ENCODE measurements at regions not wholly inside any gene's neighbourhood (a gene's known extent, or its start where the extent isn't known, plus 50 kb on each side); places are given as distances from the start of the nearest gene placed in this dataset.
"Not testable (repeated sequence)": the region's sequence is repeated elsewhere in the genome, so short reads cannot be mapped to it uniquely, and the experiment has no call there.

- H3K4me1 Mint-ChIP-seq, result no peaks in the 10 kb centered on the region
- no peak overlapping the region for H3K27ac Mint-ChIP-seq
- H3K9me3 Mint-ChIP-seq, result peaks cover 0 to 4% (median 0%) of the 10 kb centered on the region in 3 donors
- no peaks in the 10 kb centered on the region for H3K36me3 Mint-ChIP-seq
- no peaks in the 10 kb centered on the region for H3K27me3 Mint-ChIP-seq
- no peak overlapping the region for H3K4me3 Mint-ChIP-seq
Measured at GRCh38 chr9:74095925-74096324, 401.2 kb upstream of the RORB start.

GRCh38 chr9:74096420-74096819 is 400.7 kb upstream of the RORB start:
- Mint-ChIP-seq H3K27ac (no peak overlapping the region), H3K36me3 (no peaks in the 10 kb centered on the region), H3K4me3 (no peak overlapping the region), H3K27me3 (no peaks in the 10 kb centered on the region), H3K4me1 (no peaks in the 10 kb centered on the region), H3K9me3 (no peaks in the 10 kb centered on the region)

- peaks cover 0 to 3% (median 0%) of the 10 kb centered on the region in 3 donors for H3K9me3 Mint-ChIP-seq
- no peak overlapping the region for H3K27ac Mint-ChIP-seq
- H3K36me3 Mint-ChIP-seq, result peaks cover 2% of the 10 kb centered on the region
- no peak overlapping the region for H3K4me3 Mint-ChIP-seq
- no peaks in the 10 kb centered on the region for H3K4me1 Mint-ChIP-seq
- no peaks in the 10 kb centered on the region for H3K27me3 Mint-ChIP-seq
Measured at GRCh38 chr9:74100042-74100441, 397.1 kb upstream of the RORB start.

- H3K36me3 Mint-ChIP-seq, H3K4me3 Mint-ChIP-seq, H3K4me1 Mint-ChIP-seq, H3K27me3 Mint-ChIP-seq, H3K9me3 Mint-ChIP-seq, H3K27ac Mint-ChIP-seq: not testable (repeated sequence)
Measured at GRCh38 chr9:74102148-74102547, 395.0 kb upstream of the RORB start.

- H3K36me3 Mint-ChIP-seq, result peaks cover 2% of the 10 kb centered on the region
- H3K4me1 Mint-ChIP-seq, result no peaks in the 10 kb centered on the region
- no peaks in the 10 kb centered on the region for H3K27me3 Mint-ChIP-seq
- H3K9me3 Mint-ChIP-seq, result peaks cover 0 to 3% (median 0%) of the 10 kb centered on the region in 3 donors
- H3K27ac Mint-ChIP-seq, result no peak overlapping the region
- H3K4me3 Mint-ChIP-seq, result no peak overlapping the region
Measured at GRCh38 chr9:74102702-74103101, 394.4 kb upstream of the RORB start.

- Mint-ChIP-seq H3K4me3 (no peak overlapping the region), H3K9me3 (peaks cover 0 to 5% (median 3%) of the 10 kb centered on the region in 3 donors), H3K27ac (no peak overlapping the region), H3K4me1 (no peaks in the 10 kb centered on the region), H3K27me3 (no peaks in the 10 kb centered on the region), H3K36me3 (peaks cover 2% of the 10 kb centered on the region)
Measured at GRCh38 chr9:74107692-74108091, 389.4 kb upstream of the RORB start.

GRCh38 chr9:74115976-74116375 is 381.2 kb upstream of the RORB start:
- Mint-ChIP-seq H3K4me3 (no peak overlapping the region), H3K27me3 (no peaks in the 10 kb centered on the region), H3K4me1 (no peaks in the 10 kb centered on the region), H3K27ac (no peak overlapping the region), H3K9me3 (peaks cover 0 to 8% (median 0%) of the 10 kb centered on the region in 3 donors), H3K36me3 (no peaks in the 10 kb centered on the region)

GRCh38 chr9:74117151-74117550 is 380.0 kb upstream of the RORB start:
- no peak overlapping the region for H3K4me3 Mint-ChIP-seq
- no peaks in the 10 kb centered on the region for H3K4me1 Mint-ChIP-seq
- H3K27ac Mint-ChIP-seq, result no peak overlapping the region
- H3K36me3 Mint-ChIP-seq, result no peaks in the 10 kb centered on the region
- H3K27me3 Mint-ChIP-seq, result no peaks in the 10 kb centered on the region
- peaks cover 0 to 8% (median 0%) of the 10 kb centered on the region in 3 donors for H3K9me3 Mint-ChIP-seq

GRCh38 chr9:74117731-74118130 is 379.4 kb upstream of the RORB start:
- Mint-ChIP-seq H3K27me3 (no peaks in the 10 kb centered on the region), H3K4me3 (no peak overlapping the region), H3K27ac (no peak overlapping the region), H3K4me1 (no peaks in the 10 kb centered on the region), H3K9me3 (peaks cover 0 to 10% (median 0%) of the 10 kb centered on the region in 3 donors), H3K36me3 (no peaks in the 10 kb centered on the region)

GRCh38 chr9:74120061-74120460 is 377.1 kb upstream of the RORB start:
- H3K4me1 Mint-ChIP-seq, result no peaks in the 10 kb centered on the region
- H3K4me3 Mint-ChIP-seq, result no peak overlapping the region
- no peaks in the 10 kb centered on the region for H3K36me3 Mint-ChIP-seq
- H3K9me3 Mint-ChIP-seq, result peaks cover 0 to 6% (median 0%) of the 10 kb centered on the region in 3 donors
- no peaks in the 10 kb centered on the region for H3K27me3 Mint-ChIP-seq
- H3K27ac Mint-ChIP-seq, result no peak overlapping the region

GRCh38 chr9:74120470-74120869 is 376.7 kb upstream of the RORB start:
- Mint-ChIP-seq H3K36me3 (no peaks in the 10 kb centered on the region), H3K4me3 (no peak overlapping the region), H3K27ac (no peak overlapping the region), H3K4me1 (no peaks in the 10 kb centered on the region), H3K9me3 (peaks cover 0 to 6% (median 0%) of the 10 kb centered on the region in 3 donors), H3K27me3 (no peaks in the 10 kb centered on the region)

GRCh38 chr9:74122216-74122615 is 374.9 kb upstream of the RORB start:
- no peak overlapping the region for H3K27ac Mint-ChIP-seq
- no peaks in the 10 kb centered on the region for H3K27me3 Mint-ChIP-seq

GRCh38 chr9:74122661-74123060 is 374.5 kb upstream of the RORB start:
- Mint-ChIP-seq H3K4me3 (no peak overlapping the region), H3K9me3 (peaks cover 0 to 6% (median 2%) of the 10 kb centered on the region in 3 donors), H3K36me3 (no peaks in the 10 kb centered on the region), H3K4me1 (no peaks in the 10 kb centered on the region), H3K27ac (no peak overlapping the region), H3K27me3 (no peaks in the 10 kb centered on the region)

More at GRCh38 chr9:74122216-74122615, 374.9 kb upstream of the RORB start:
- Mint-ChIP-seq H3K4me3 (no peak overlapping the region), H3K4me1 (no peaks in the 10 kb centered on the region), H3K9me3 (peaks cover 0 to 6% (median 2%) of the 10 kb centered on the region in 3 donors), H3K36me3 (no peaks in the 10 kb centered on the region)

- Mint-ChIP-seq H3K9me3 (peaks cover 0 to 2% (median 2%) of the 10 kb centered on the region in 3 donors), H3K4me3 (no peak overlapping the region), H3K36me3 (no peaks in the 10 kb centered on the region), H3K4me1 (no peaks in the 10 kb centered on the region), H3K27me3 (no peaks in the 10 kb centered on the region), H3K27ac (no peak overlapping the region)
Measured at GRCh38 chr9:74125941-74126340, 371.2 kb upstream of the RORB start.

- peaks cover 0 to 3% (median 0%) of the 10 kb centered on the region in 3 donors for H3K9me3 Mint-ChIP-seq
- H3K36me3 Mint-ChIP-seq, result no peaks in the 10 kb centered on the region
- H3K4me3 Mint-ChIP-seq, result no peak overlapping the region
- H3K27ac Mint-ChIP-seq, result no peak overlapping the region
- no peaks in the 10 kb centered on the region for H3K27me3 Mint-ChIP-seq
- H3K4me1 Mint-ChIP-seq, result no peaks in the 10 kb centered on the region
Measured at GRCh38 chr9:74132986-74133385, 364.1 kb upstream of the RORB start.

GRCh38 chr9:74133921-74134320 is 363.2 kb upstream of the RORB start:
- peaks cover 0 to 3% (median 0%) of the 10 kb centered on the region in 3 donors for H3K9me3 Mint-ChIP-seq
- H3K4me1 Mint-ChIP-seq, result no peaks in the 10 kb centered on the region
- no peak overlapping the region for H3K4me3 Mint-ChIP-seq
- H3K27me3 Mint-ChIP-seq, result no peaks in the 10 kb centered on the region
- H3K36me3 Mint-ChIP-seq, result no peaks in the 10 kb centered on the region
- no peak overlapping the region for H3K27ac Mint-ChIP-seq

GRCh38 chr9:74138182-74138581 is 359.0 kb upstream of the RORB start:
- no peak overlapping the region for H3K4me3 Mint-ChIP-seq
- H3K36me3 Mint-ChIP-seq, result no peaks in the 10 kb centered on the region
- peaks cover 0 to 3% (median 2%) of the 10 kb centered on the region in 3 donors for H3K9me3 Mint-ChIP-seq
- no peaks in the 10 kb centered on the region for H3K4me1 Mint-ChIP-seq
- no peaks in the 10 kb centered on the region for H3K27me3 Mint-ChIP-seq
- H3K27ac Mint-ChIP-seq, result no peak overlapping the region

Data from IgD-negative memory B cell (primary cell).